B cell (primary cell): ENCODE measurements at regions not wholly inside any gene's neighbourhood (a gene's known extent, or its start where the extent isn't known, plus 50 kb on each side); places are given as distances from the start of the nearest gene placed in this dataset.

ENCODE experiments used
- ATAC-seq: fragments of 200-7000 bp; cut with Tn5 transposase; one replicate; pipeline ENCODE4 v1.10.0; 2021; ENCODE audit warnings: low read depth, mild to moderate bottlenecking, moderate number of reproducible peaks, moderate library complexity
- CTCF ChIA-PET: fragments of 350-600 bp; sonication (Branson Sonifier 250); formaldehyde crosslinking; loops from one replicate; lab custom pipeline; 2021; ENCODE audit warnings: antibody characterized with exemption, inconsistent platforms; lab: Charles Lee
- POLR2A ChIA-PET: fragments of 350-600 bp; sonication (Branson Sonifier 250); formaldehyde crosslinking; loops from one replicate; lab custom pipeline; 2021; ENCODE audit warnings: antibody characterized with exemption; lab: Charles Lee
- DNase-seq: peaks from one replicate; pipeline ENCODE4 v3.0.0; 2013
- H2AFZ ChIP-seq: 2 replicates; pipeline ENCODE4 v1.6.1; 2012; ENCODE audit warnings: mild to moderate bottlenecking, low read depth, low read length; ENCODE audit not compliant: insufficient read depth, poor library complexity, severe bottlenecking
- H3K27ac ChIP-seq, 2 donors: 1 replicate in 1 of 2; 2 replicates in 1 of 2; pipeline ENCODE4 v1.5.1; 2012 to 2013; ENCODE audit warnings: low read length in 2 of 2, mild to moderate bottlenecking in 2 of 2, moderate library complexity in 1 of 2
- H3K27me3 ChIP-seq, 4 experiments: fragments of 200-600 bp in 1 of 4; sonication (generic) in 1 of 4; replicated peaks in 1 of 4; 1 replicate in 2 of 4; 2 replicates in 2 of 4; pipeline versions ENCODE4 v1.6.1 to v1.7.0; 2013 to 2016; ENCODE audit warnings: low read length in 3 of 4, mild to moderate bottlenecking in 2 of 4, mixed read lengths in 1 of 4, moderate library complexity in 1 of 4; ENCODE audit not compliant: insufficient read depth in 4 of 4, control insufficient read depth in 3 of 4; ENCODE audit errors: control extremely low read depth in 1 of 4
- H3K36me3 ChIP-seq, 2 experiments: replicated peaks in 1 of 2; 1 replicate in 1 of 2; 2 replicates in 1 of 2; pipeline versions ENCODE4 v1.6.1 to v1.7.1; 2013; ENCODE audit warnings: low read length in 1 of 2; ENCODE audit not compliant: insufficient read depth in 2 of 2, control insufficient read depth in 1 of 2; ENCODE audit errors: control extremely low read depth in 1 of 2, extremely low read depth in 1 of 2
- H3K4me1 ChIP-seq, 2 donors: fragments of 200-600 bp in 1 of 2; sonication (generic) in 1 of 2; 1 replicate in 1 of 2; 2 replicates in 1 of 2; pipeline versions ENCODE4 v1.5.1 to v1.6.1; 2013 to 2017; ENCODE audit warnings: low read length in 2 of 2; ENCODE audit not compliant: control insufficient read depth in 2 of 2, insufficient read depth in 2 of 2
- H3K4me2 ChIP-seq: replicated peaks from 2 replicates; pipeline ENCODE3; 2012; ENCODE audit warnings: mild to moderate bottlenecking, low read depth, low read length; ENCODE audit not compliant: poor library complexity, severe bottlenecking
- H3K4me3 ChIP-seq, 5 experiments: fragments of 200-600 bp in 1 of 5; sonication (generic) in 1 of 5; 1 replicate in 3 of 5; 2 replicates in 2 of 5; pipeline versions ENCODE4 v1.5.1 to v1.7.0; 2011 to 2016; ENCODE audit warnings: low read length in 4 of 5, mild to moderate bottlenecking in 4 of 5, low read depth in 2 of 5, control low read depth in 1 of 5, moderate library complexity in 1 of 5; ENCODE audit not compliant: insufficient read depth in 1 of 5; ENCODE audit errors: control extremely low read depth in 1 of 5, extremely low read depth in 1 of 5
- H3K79me2 ChIP-seq: fragments of 200-600 bp; sonication (generic); one replicate; pipeline ENCODE4 v1.6.0; 2016; ENCODE audit warnings: low read length; ENCODE audit not compliant: control insufficient read depth, insufficient read depth
- H3K9ac ChIP-seq: fragments of 200-600 bp; sonication (generic); 2 replicates; pipeline ENCODE4 v1.6.1; 2017; ENCODE audit warnings: mild to moderate bottlenecking, low read length, moderate library complexity
- H3K9me3 ChIP-seq, 3 donors: one replicate each; pipeline versions ENCODE4 v1.6.1 to v1.7.1; 2013; ENCODE audit warnings: low read length in 2 of 3; ENCODE audit not compliant: control insufficient read depth in 2 of 3, insufficient read depth in 1 of 3; ENCODE audit errors: control extremely low read depth in 1 of 3
- H4K20me1 ChIP-seq: 2 replicates; pipeline ENCODE4 v1.6.0; 2012; ENCODE audit warnings: mild to moderate bottlenecking, low read length; ENCODE audit not compliant: insufficient read depth, control insufficient read depth, poor library complexity, severe bottlenecking
- H3K27ac Mint-ChIP-seq: one replicate; pipeline ENCODE4 v1.8.0; 2021; ENCODE audit warnings: mixed read lengths
- H3K27me3 Mint-ChIP-seq: one replicate; pipeline ENCODE4 v1.8.0; 2021; ENCODE audit warnings: mixed read lengths
- H3K4me1 Mint-ChIP-seq: one replicate; pipeline ENCODE4 v1.8.0; 2021; ENCODE audit warnings: mixed read lengths
- H3K4me3 Mint-ChIP-seq: one replicate; pipeline ENCODE4 v1.8.0; 2021; ENCODE audit warnings: mixed read lengths
- H3K9me3 Mint-ChIP-seq: one replicate; pipeline ENCODE4 v1.8.0; 2022; ENCODE audit warnings: mixed read lengths; ENCODE audit not compliant: insufficient read depth
- CTCF ChIP-seq: fragments of 200-600 bp; IDR thresholded peaks from one replicate; pipeline ENCODE4 v1.8.0; 2022; ENCODE audit warnings: antibody characterized with exemption, mild to moderate bottlenecking
- EZH2 ChIP-seq: IDR thresholded peaks from 2 replicates; pipeline ENCODE4 v1.6.1; 2012; ENCODE audit warnings: borderline replicate concordance, low read depth, mild to moderate bottlenecking, moderate library complexity, low read length; ENCODE audit not compliant: insufficient read depth, poor library complexity, severe bottlenecking
- WGBS: methylation state at CpG from one replicate; pipeline ENCODE4 v1.1.5; 2013; ENCODE audit warnings: missing lambda C conversion rate; ENCODE audit not compliant: insufficient coverage; 5-methylcytosine and 5-hydroxymethylcytosine counted together
- intact Hi-C: fragments of 100-400 bp; cut with micrococcal nuclease; formaldehyde crosslinking; loops from one replicate; pipeline ENCODE4 v1.10.0; 2022

DNA sequence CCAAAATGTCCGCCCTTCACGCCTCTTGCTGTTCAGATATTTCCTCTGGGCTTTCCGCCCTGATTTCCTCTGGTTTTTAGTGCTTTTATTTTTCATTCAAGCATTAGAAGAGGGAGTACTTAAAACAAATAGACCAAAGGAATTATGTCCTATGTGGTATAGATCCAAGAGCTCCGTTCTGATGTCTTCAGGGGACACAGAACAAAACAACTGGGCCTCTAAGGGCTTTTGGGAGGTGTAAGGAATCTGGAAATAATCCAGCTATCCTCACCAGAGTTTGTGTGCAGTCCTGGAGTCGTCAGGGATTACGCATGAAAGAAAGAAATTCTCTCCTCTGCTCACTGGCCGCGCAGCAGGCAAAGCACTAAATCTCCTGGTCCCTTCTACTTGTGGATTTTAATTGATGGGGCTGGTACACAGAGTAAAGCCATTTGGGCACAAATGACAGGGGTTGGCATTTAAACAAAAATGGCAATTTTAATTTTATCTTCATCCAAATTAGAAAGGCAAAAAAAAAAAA lies 999.2 kb downstream of the ADGRL3 start:
- no peak for TF ChIP-seq EZH2
- no peak for TF ChIP-seq CTCF
- Histone ChIP-seq H4K20me1 (no peaks in the 10 kb centered on the region), H3K4me3 (no peak overlapping the region), H3K79me2 (no peaks in the 10 kb centered on the region), H2AFZ (no peak overlapping the region), H3K36me3 (no peaks in the 10 kb centered on the region), H3K4me1 (no peaks in the 10 kb centered on the region), H3K27ac (no peak overlapping the region), H3K9me3 (peaks cover 0 to 4% (median 0%) of the 10 kb centered on the region in 3 donors), H3K4me2 (no peak overlapping the region), H3K27me3 (no peaks in the 10 kb centered on the region), H3K9ac (no peak overlapping the region)
- WGBS, result 80% methylated on average over 1 of the region's 8 CpGs
- ATAC-seq, result no peak
- intact Hi-C loops, result no loop called here
- ChIA-PET POLR2A (no interaction called here), CTCF (no interaction called here)
- Mint-ChIP-seq H3K27me3 (no peaks in the 10 kb centered on the region), H3K4me1 (no peaks in the 10 kb centered on the region), H3K9me3 (peaks cover 5% of the 10 kb centered on the region), H3K27ac (no peak overlapping the region), H3K4me3 (no peak overlapping the region)
- DNase-seq, result no peak

GRCh38 chr4:62196338-62196737 lies 996.2 kb downstream of the ADGRL3 start:
- no peaks in the 10 kb centered on the region for H3K4me1 ChIP-seq
- no CpG with 5 or more reads among the region's 5 CpGs for WGBS
- no peak overlapping the region for H3K27ac ChIP-seq
- H3K4me3 ChIP-seq, result no peak overlapping the region
- no peaks in the 10 kb centered on the region for H3K9me3 Mint-ChIP-seq
- peaks cover 0 to 4% (median 0%) of the 10 kb centered on the region in 3 donors for H3K9me3 ChIP-seq
- H4K20me1 ChIP-seq, result no peaks in the 10 kb centered on the region
- DNase-seq, result no peak
- H3K9ac ChIP-seq, result no peak overlapping the region
- H3K4me1 Mint-ChIP-seq, result no peaks in the 10 kb centered on the region
- no peak overlapping the region for H2AFZ ChIP-seq
- intact Hi-C loops, result no loop called here
- ChIA-PET POLR2A (no interaction called here), CTCF (no interaction called here)
- H3K27ac Mint-ChIP-seq, result no peak overlapping the region
- ATAC-seq, result no peak
- H3K27me3 Mint-ChIP-seq, result no peaks in the 10 kb centered on the region
- no peaks in the 10 kb centered on the region for H3K36me3 ChIP-seq
- H3K79me2 ChIP-seq, result no peaks in the 10 kb centered on the region
- H3K27me3 ChIP-seq, result no peaks in the 10 kb centered on the region
- no peak overlapping the region for H3K4me2 ChIP-seq
- H3K4me3 Mint-ChIP-seq, result no peak overlapping the region
- no peak for TF ChIP-seq CTCF
- TF ChIP-seq EZH2, result no peak
